GM19467 (cell line): ENCODE measurements at regions not wholly inside any gene's neighbourhood (a gene's known extent, or its start where the extent isn't known, plus 50 kb on each side); places are given as distances from the start of the nearest gene placed in this dataset.
"Not testable (repeated sequence)": the region's sequence is repeated elsewhere in the genome, so short reads cannot be mapped to it uniquely, and the experiment has no call there.

Source experiments
- ATAC-seq: cut with Tn5 transposase; IDR thresholded peaks from one replicate; pipeline ENCODE4 v1.9.1; 2021; ENCODE audit warnings: mild to moderate bottlenecking, moderate library complexity; ENCODE audit not compliant: unreplicated experiment

- no peak for ATAC-seq
These were observed 160.1 kb downstream of the TBX15 start for GRCh38 chr1:118828038-118828437.

GRCh38 chr1:118827636-118828035 is 160.5 kb downstream of the TBX15 start:
- ATAC-seq, result no peak

GRCh38 chr1:118827207-118827606 is 160.9 kb downstream of the TBX15 start:
- ATAC-seq, result no peak

- no peak for ATAC-seq
These were observed 161.5 kb downstream of the TBX15 start for GRCh38 chr1:118826669-118827068.

- ATAC-seq, result no peak
These were observed 162.5 kb downstream of the TBX15 start for GRCh38 chr1:118825619-118826018.

- ATAC-seq, result no peak
These were observed 166.3 kb downstream of the TBX15 start for GRCh38 chr1:118821801-118822200.

- ATAC-seq, result no peak
These were observed 167.3 kb downstream of the TBX15 start for GRCh38 chr1:118820864-118821263.

GRCh38 chr1:118815909-118816308 is 172.2 kb downstream of the TBX15 start:
- no peak for ATAC-seq

GRCh38 chr1:118812555-118812954 is 175.6 kb downstream of the TBX15 start:
- no peak for ATAC-seq

GRCh38 chr1:118811156-118811555 is 177.0 kb downstream of the TBX15 start:
- no peak for ATAC-seq

GRCh38 chr1:118809586-118809985 is 178.6 kb downstream of the TBX15 start:
- ATAC-seq, result no peak

GRCh38 chr1:118803128-118803527 is 185.0 kb downstream of the TBX15 start:
- ATAC-seq, result not testable (repeated sequence)

GRCh38 chr1:118791094-118791691 is 196.9 kb downstream of the TBX15 start:
- ATAC-seq, result no peak

- ATAC-seq, result no peak
These were observed 199.7 kb downstream of the TBX15 start for GRCh38 chr1:118788463-118788862.

- no peak for ATAC-seq
These were observed 201.5 kb downstream of the TBX15 start for GRCh38 chr1:118786454-118787155.

GRCh38 chr1:118785246-118785645 is 202.9 kb downstream of the TBX15 start:
- ATAC-seq, result no peak

GRCh38 chr1:118783095-118783758 is 204.9 kb downstream of the TBX15 start:
- ATAC-seq, result no peak

GRCh38 chr1:118773656-118774055 is 214.5 kb downstream of the TBX15 start:
- ATAC-seq, result no peak

GRCh38 chr1:118767971-118768370 is 220.2 kb downstream of the TBX15 start:
- no peak for ATAC-seq

GRCh38 chr1:118753976-118754375 is 234.2 kb downstream of the TBX15 start:
- ATAC-seq, result no peak

- no peak for ATAC-seq
These were observed 237.0 kb downstream of the TBX15 start for GRCh38 chr1:118751166-118751565.

GRCh38 chr1:118744420-118744819 is 243.7 kb downstream of the TBX15 start:
- no peak for ATAC-seq
